HG02852 (cell line): ENCODE measurements at regions not wholly inside any gene's neighbourhood (a gene's known extent, or its start where the extent isn't known, plus 50 kb on each side); places are given as distances from the start of the nearest gene placed in this dataset.

Source experiments
- ATAC-seq: cut with Tn5 transposase; IDR thresholded peaks from one replicate; pipeline ENCODE4 v1.9.1; 2021; ENCODE audit warnings: mild to moderate bottlenecking, moderate library complexity; ENCODE audit not compliant: unreplicated experiment

- ATAC-seq = no peak
These were observed 272.2 kb downstream of the LMO4 start for GRCh38 chr1:87600854-87601253.

GRCh38 chr1:87603626-87604025 is 274.9 kb downstream of the LMO4 start:
- ATAC-seq = no peak

- no peak for ATAC-seq
These were observed 284.3 kb downstream of the LMO4 start for GRCh38 chr1:87612956-87613355.

GRCh38 chr1:87615491-87615890 is 286.8 kb downstream of the LMO4 start:
- ATAC-seq = no peak

GRCh38 chr1:87615901-87616300 is 287.2 kb downstream of the LMO4 start:
- ATAC-seq = no peak

GRCh38 chr1:87620807-87621206 is 292.1 kb downstream of the LMO4 start:
- ATAC-seq = no peak

- no peak for ATAC-seq
These were observed 301.0 kb downstream of the LMO4 start for GRCh38 chr1:87629673-87630072.

GRCh38 chr1:87632232-87632631 is 303.6 kb downstream of the LMO4 start:
- ATAC-seq = no peak

- ATAC-seq = no peak
These were observed 307.7 kb downstream of the LMO4 start for GRCh38 chr1:87636198-87636892.

- ATAC-seq = no peak
These were observed 310.0 kb downstream of the LMO4 start for GRCh38 chr1:87638636-87639035.

- ATAC-seq = no peak
These were observed 313.3 kb downstream of the LMO4 start for GRCh38 chr1:87641996-87642395.

GRCh38 chr1:87642581-87643221 is 314.0 kb downstream of the LMO4 start:
- ATAC-seq = no peak

- ATAC-seq = no peak
These were observed 315.4 kb downstream of the LMO4 start for GRCh38 chr1:87644033-87644578.

GRCh38 chr1:87644579-87645190 is 316.0 kb downstream of the LMO4 start:
- ATAC-seq = no peak

GRCh38 chr1:87647430-87648177 is 318.9 kb downstream of the LMO4 start:
- ATAC-seq = no peak

GRCh38 chr1:87648323-87649119 is 319.8 kb downstream of the LMO4 start:
- no peak for ATAC-seq

GRCh38 chr1:87650306-87650705 is 321.6 kb downstream of the LMO4 start:
- no peak for ATAC-seq

GRCh38 chr1:87652176-87652575 is 323.5 kb downstream of the LMO4 start:
- ATAC-seq = no peak

- no peak for ATAC-seq
These were observed 336.5 kb downstream of the LMO4 start for GRCh38 chr1:87665151-87665550.

- ATAC-seq = no peak
These were observed 338.0 kb downstream of the LMO4 start for GRCh38 chr1:87666681-87667080.
